Dermis microvascular lymphatic vessel endothelial cell (primary cell): ENCODE measurements at regions not wholly inside any gene's neighbourhood (a gene's known extent, or its start where the extent isn't known, plus 50 kb on each side); places are given as distances from the start of the nearest gene placed in this dataset.

Experiments
- DNase-seq, 2 donors: peaks; one replicate each; pipeline versions ENCODE4 v3.0.0 to v3.0.0-alpha.2; 2010; ENCODE audit warnings: low read depth in 2 of 2

DNA sequence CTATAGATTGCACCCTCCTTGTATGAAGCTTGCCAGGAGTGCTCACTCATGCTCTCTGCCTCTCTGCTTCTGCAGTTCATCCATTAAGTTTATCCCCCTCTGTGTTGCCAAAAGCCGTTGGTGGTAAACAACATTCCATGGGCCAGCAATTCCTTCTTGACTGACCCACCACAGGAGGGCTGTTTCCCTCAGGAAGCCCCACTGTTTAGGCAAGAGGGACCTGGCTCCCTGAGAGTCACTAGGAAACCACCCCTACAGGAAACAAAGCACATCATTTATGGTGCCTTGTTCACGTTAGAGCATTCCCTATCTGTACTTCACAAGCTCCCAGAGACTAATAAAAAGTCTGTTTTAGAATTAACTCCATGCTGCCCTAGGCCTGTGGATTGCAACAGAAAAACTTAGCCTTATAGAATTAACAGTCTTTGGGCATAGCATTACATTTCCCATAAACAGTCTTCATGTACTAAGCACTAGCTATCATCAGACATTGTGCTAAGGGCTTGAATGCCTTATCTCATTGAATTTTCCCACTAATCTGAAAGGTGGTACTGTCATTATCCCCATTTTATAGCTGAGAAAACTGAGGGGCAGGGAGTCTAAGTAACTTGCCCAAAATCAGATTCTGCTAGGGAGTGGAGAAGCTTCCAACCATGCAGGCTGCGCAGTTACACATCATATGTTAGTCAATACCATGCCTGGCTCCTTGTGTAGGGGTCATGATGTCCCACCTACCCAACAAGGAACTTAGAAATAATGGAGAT, 149.9 kb downstream of the SHQ1 start:
- peak in 1 of 2 donors; percentile 27 for DNase-seq

GRCh38 chr3:72697717-72698116, 150.5 kb downstream of the SHQ1 start:
- DNase-seq = no peak

DNA sequence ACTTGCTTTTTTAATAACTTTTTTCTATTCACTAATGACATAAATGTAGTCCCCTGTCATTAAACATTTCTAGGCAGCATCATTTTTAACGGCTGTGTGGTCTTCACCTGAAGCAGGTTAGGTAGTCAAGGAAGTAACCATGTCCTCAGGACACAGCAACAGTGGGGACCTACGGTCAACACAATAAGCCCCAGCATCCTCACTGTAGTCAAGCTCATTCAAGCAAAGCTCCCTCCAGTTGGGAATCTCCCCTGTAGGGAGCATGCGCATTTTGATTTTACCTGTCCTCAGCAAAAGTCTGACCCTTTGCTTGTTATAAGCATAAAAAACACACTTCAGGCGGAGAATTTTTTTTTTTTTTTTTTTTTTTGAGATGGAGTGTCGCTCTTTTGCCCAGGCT, 151.4 kb downstream of the SHQ1 start:
- DNase-seq = no peak

- DNase-seq = peak in 1 of 2 donors; percentile 11
These were observed 153.8 kb downstream of the SHQ1 start for GRCh38 chr3:72694398-72694797.

GRCh38 chr3:72692990-72693389, 155.3 kb downstream of the SHQ1 start:
- DNase-seq = no peak

DNA sequence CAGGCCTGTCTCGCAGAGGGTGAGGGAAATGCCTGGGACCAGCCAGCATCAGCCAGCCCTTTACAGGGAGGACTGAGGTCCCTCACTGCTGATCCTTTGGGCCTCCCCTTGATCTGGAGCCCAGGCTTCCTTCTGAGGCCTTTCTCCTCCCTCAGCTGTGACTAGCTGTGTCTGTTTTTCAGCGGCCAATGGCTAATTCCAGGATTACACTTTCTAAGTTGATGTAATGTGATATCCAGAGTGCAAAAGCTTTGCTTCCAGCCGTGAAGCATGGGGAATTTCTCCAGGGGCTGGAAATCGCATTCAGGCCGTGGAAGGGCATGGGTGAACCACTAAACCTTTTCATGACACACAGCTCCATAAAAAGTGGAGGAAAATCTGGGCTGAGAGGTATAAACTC, 157.6 kb downstream of the SHQ1 start:
- DNase-seq = no peak

DNA sequence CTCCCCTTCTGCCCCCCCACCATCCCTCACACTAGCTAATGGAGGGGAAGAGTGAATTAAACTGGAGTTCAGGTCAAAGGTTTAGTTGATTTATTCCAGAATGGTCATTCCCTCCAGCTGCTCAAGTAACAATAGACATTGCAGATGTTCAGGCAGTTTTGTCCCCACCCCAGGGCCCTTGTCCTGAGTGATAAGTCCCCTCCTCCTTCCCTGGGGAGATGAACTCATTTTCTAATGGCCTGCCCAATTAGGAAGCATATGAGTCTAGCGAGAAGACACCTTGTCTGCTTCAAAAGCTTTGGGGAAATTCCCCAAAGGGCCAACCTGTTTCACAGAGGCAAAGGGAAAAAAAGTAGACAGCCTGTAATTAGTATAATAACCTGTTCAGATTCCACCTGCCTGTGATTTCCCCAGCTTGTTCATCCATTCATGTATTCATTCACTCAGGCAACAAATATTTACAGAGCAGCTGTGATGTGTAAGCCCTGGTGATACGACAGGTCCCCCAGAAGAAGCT, 165.3 kb downstream of the SHQ1 start:
- no peak for DNase-seq

DNA sequence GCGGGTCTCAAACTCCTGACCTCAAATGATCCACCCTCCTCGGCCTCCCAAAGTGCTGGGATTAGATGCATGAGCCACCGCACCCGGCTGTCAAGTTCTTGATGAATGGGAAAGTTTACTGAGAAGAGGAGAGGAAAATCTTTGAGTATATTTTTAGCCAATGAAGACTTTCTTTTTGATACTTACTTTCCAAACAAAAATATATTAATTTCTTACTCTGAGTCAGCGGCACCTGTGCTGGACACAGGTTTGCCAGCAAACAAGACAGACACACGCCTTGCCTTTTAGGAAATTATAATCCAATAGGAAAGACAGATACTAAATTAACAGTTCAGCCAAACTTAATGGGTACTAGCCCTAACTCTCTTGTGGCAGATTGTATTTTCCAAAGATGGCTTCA, 166.6 kb downstream of the SHQ1 start:
- no peak for DNase-seq

DNA sequence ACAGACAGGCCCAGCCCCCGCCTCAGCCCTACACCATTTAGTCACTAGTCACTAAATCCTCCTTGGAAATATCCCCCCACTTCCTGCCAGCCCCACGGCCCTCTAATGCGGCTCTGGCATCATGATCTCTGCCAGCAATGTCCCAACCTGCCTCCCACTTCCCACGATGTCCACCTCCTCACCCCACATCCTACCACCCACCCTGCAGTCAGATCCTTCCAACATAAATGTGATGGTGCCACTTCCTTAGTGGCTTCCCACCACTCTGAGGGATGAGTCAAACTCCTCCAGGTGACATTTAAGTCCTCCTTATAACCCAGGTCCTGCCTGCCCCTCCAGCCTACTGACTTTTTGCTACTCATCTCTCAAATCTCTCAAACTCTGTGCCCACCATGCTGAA, 167.5 kb downstream of the SHQ1 start:
- DNase-seq = no peak

- peak; percentile 8 to 65 for DNase-seq
These were observed 168.6 kb downstream of the SHQ1 start for GRCh38 chr3:72679540-72680198.

DNA sequence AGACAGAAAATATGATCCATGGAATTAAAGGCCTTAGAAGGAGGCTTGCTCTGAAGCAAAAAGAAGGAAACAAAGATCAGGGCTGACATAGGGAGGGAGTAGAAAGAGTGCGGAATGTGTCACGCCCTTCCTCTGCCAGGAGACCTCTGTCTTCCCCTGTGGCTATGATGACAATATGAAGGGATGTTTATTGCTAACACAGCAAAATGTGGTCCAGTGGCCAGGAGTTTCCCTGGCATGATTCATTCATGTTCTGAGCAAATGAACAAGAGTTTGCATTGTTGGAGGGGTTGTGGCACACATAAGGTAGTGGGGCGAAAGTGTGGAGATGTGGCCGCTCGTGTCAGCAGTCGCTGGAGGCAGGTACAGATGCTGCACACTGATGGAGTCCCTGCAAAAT, 169.4 kb downstream of the SHQ1 start:
- DNase-seq = peak; percentile 23 to 50

GRCh38 chr3:72678380-72678779, 169.9 kb downstream of the SHQ1 start:
- DNase-seq = no peak

DNA sequence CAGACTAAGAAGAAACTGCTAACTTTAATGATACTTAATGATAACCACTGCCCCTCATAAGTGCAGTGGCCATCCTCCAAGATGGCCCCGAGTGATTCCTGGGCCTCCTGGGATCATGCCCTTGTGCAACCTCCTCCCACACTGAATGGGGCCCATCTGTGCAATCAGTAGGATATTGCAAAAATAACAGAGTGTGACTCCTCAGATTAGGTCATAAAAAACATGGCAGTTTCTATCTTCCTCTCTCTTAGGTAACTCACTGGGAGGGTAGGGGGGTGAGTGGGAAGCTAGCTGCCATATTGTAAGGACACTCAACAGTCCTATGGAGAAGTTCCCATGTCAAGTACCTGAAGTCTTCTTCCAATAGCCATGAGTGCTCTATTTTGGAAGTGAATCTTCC, 173.0 kb downstream of the SHQ1 start:
- DNase-seq = no peak

- no peak for DNase-seq
These were observed 175.1 kb downstream of the SHQ1 start for GRCh38 chr3:72673011-72673771.

DNA sequence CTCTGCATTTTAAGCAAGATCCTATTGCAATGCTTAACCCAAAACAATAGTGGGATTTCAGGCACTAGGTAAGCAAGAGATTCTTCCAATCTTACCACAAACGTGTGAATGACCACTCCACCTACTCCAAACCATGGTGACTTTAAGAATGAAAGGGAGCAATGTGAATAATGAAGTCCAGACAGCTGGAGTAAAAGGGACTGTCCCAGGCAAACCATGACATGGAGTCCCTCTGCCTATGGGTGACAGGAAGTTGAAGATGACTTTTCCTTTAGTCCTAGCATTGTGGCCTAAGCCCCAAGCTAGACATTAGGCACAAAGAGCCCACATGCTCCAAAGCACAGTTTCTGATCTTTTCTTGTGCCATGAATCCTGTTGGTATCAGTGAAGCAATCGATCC, 179.0 kb downstream of the SHQ1 start:
- no peak for DNase-seq

DNA sequence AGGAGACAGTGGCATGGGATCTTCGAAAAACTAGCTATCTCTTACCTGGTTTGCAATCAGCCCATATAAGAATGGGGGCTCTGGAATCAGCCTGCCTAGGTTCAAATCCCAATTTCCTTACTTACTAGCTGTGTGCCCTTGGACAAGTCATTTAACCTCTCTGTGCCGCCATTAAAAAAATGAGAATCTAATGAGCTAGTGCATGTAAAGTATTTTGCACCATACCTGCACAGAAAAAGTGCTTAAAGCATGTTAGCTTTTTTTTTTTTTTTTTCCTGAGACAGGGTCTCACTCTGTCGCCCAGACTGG, 181.8 kb downstream of the SHQ1 start:
- DNase-seq = no peak

- DNase-seq = peak; percentile 40 to 54
These were observed 182.4 kb downstream of the SHQ1 start for GRCh38 chr3:72665701-72666446.

- DNase-seq = no peak
These were observed 183.1 kb downstream of the SHQ1 start for GRCh38 chr3:72665103-72665502.

DNA sequence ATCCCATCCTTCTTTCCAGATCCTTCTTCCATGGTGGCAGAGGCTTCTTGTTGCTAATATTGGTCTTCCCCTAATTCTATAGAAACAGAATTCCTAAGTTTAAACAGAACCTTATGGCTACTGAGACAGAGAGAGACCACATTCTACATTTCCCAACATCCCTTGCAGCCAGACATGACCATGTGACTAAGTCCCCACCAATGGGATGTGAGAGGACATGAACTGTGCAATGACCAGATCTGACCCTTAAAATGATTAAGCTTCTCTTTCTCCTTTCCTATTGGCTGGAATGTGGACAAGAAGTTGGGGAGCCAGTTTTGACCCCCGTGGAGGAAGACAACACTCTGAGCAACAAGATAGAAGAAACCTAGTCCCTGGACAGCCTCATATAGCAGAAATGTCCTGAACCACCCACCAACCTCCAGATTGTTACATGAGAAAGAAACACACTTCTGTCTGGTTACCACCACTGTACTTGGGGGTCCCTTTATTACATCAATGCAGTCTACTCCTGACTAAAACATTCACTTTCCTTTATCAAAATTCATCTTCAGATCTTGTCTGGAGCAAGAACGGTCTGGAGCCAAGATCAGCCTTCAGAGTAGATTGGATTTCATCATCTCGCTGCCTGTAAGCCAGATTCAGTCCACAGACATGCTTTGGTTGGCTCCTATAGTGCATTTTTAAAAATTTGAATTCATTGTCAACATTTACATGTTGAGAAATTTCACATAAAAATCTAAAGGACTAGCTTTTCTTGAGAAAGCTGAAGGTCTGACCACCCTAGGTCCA, 183.9 kb downstream of the SHQ1 start:
- DNase-seq = no peak

DNA sequence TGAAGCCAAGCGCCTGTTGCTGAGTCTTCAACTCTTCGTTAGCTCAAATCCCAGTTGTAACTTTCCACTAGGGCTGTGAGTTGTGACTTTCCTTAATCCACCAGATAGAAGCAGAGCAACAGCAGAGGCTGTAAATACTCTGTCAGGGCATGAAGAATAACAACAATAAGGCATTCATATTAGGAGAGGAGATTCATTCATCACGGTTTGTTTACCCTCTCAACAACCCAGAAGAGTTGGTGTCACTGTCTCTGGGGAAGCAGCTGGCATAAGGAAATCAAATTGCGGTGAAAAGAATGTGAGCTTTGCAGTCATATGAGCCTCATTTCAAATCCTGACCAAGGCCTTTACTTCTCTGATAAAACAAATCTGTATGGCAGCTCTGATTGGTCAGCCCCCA, 184.8 kb downstream of the SHQ1 start:
- DNase-seq = no peak

GRCh38 chr3:72661115-72661457, 187.2 kb downstream of the SHQ1 start:
- no peak for DNase-seq
